ENCODE measurements at regions not wholly inside any gene's neighbourhood (a gene's known extent, or its start where the extent isn't known, plus 50 kb on each side); places are given as distances from the start of the nearest gene placed in this dataset.

GRCh38 chr1:60342569-60342968 lies 269.0 kb upstream of the C1orf87 start:
- ChIA-PET CTCF (no interaction called here), POLR2A (no interaction called here)
- Histone ChIP-seq H3K36me3 (ENCODE audit: control insufficient read depth in 2 of 2, insufficient read depth in 1 of 2, low read length in 2 of 2) (no peaks in the 10 kb centered on the region), H3K4me1 (ENCODE audit: control insufficient read depth, insufficient read depth, low read length) (no peaks in the 10 kb centered on the region), H3K27ac (ENCODE audit: extremely low read depth, low read depth, low read length) (no peak overlapping the region), H3K9me3 (ENCODE audit: control insufficient read depth, insufficient read depth, low read depth, low read length) (no peaks in the 10 kb centered on the region), H3K4me3 (ENCODE audit: low read depth, low read length) (no peak overlapping the region)
- TF ChIP-seq ZSCAN30 (tag by site-specific recombination; IDR thresholded peaks at IDR 0.05), result no peak
- no peak for TF ChIP-seq MZF1 (tag by site-specific recombination; IDR thresholded peaks at IDR 0.05; ENCODE audit: borderline replicate concordance)
- no peak for TF ChIP-seq YY2 (tag by site-specific recombination; IDR thresholded peaks at IDR 0.05)
- no peak for TF ChIP-seq ZNF529 (tag by site-specific recombination; IDR thresholded peaks at IDR 0.05; ENCODE audit: insufficient replicate concordance)
- TF ChIP-seq CTCF (tag by site-specific recombination; IDR thresholded peaks at IDR 0.05), result no peak
- TF ChIP-seq ZNF785 (tag by site-specific recombination; IDR thresholded peaks at IDR 0.05), result no peak
- no peak for TF ChIP-seq ZNF560 (tag by site-specific recombination; IDR thresholded peaks at IDR 0.05; ENCODE audit: borderline replicate concordance)
- no peak for TF ChIP-seq ZNF10 (tag by site-specific recombination; IDR thresholded peaks at IDR 0.05)
- TF ChIP-seq ZBTB7A (tag by site-specific recombination; IDR thresholded peaks at IDR 0.05; ENCODE audit: low read depth), result no peak
- TF ChIP-seq, protein P1, sequence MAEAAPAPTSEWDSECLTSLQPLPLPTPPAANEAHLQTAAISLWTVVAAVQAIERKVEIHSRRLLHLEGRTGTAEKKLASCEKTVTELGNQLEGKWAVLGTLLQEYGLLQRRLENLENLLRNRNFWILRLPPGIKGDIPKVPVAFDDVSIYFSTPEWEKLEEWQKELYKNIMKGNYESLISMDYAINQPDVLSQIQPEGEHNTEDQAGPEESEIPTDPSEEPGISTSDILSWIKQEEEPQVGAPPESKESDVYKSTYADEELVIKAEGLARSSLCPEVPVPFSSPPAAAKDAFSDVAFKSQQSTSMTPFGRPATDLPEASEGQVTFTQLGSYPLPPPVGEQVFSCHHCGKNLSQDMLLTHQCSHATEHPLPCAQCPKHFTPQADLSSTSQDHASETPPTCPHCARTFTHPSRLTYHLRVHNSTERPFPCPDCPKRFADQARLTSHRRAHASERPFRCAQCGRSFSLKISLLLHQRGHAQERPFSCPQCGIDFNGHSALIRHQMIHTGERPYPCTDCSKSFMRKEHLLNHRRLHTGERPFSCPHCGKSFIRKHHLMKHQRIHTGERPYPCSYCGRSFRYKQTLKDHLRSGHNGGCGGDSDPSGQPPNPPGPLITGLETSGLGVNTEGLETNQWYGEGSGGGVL (tag by site-specific recombination; IDR thresholded peaks at IDR 0.05), result no peak
- TF ChIP-seq ZBTB21 (tag by site-specific recombination; IDR thresholded peaks at IDR 0.05), result no peak
- TF ChIP-seq, protein P2, sequence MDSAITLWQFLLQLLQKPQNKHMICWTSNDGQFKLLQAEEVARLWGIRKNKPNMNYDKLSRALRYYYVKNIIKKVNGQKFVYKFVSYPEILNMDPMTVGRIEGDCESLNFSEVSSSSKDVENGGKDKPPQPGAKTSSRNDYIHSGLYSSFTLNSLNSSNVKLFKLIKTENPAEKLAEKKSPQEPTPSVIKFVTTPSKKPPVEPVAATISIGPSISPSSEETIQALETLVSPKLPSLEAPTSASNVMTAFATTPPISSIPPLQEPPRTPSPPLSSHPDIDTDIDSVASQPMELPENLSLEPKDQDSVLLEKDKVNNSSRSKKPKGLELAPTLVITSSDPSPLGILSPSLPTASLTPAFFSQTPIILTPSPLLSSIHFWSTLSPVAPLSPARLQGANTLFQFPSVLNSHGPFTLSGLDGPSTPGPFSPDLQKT (IDR thresholded peaks at IDR 0.05; ENCODE audit: borderline replicate concordance, low read depth, low read length), result no peak
- TF ChIP-seq ZNF621 (tag by site-specific recombination; IDR thresholded peaks at IDR 0.05), result no peak

DNA sequence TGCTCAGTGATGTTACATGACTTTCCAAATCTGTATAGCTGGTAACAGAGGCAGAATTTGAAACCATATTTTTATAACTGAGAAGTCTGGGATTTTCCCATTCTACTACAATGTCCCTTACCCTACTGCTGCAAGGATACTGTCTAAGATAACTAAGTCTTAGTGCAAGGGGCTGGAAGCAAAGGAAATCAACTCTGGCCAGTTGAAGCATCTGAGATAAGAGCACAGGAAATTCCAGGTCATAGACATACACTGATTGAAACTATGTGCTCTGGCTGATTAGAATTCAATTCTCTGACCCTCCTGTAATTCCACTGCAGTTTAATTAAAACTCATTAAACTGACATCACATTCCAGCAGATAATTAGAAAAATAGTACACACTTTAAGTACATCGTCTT lies 267.7 kb upstream of the C1orf87 start:
- CTCF ChIA-PET, result no interaction called here
- Histone ChIP-seq H3K36me3 (ENCODE audit: control insufficient read depth in 2 of 2, insufficient read depth in 1 of 2, low read length in 2 of 2) (no peaks in the 10 kb centered on the region), H3K9me3 (ENCODE audit: control insufficient read depth, insufficient read depth, low read depth, low read length) (no peaks in the 10 kb centered on the region), H3K4me3 (ENCODE audit: low read depth, low read length) (no peak overlapping the region), H3K4me1 (ENCODE audit: control insufficient read depth, insufficient read depth, low read length) (no peaks in the 10 kb centered on the region), H3K27ac (ENCODE audit: extremely low read depth, low read depth, low read length) (no peak overlapping the region)
- POLR2A ChIA-PET, result no interaction called here
- no peak for TF ChIP-seq ZNF830 (tag by site-specific recombination; IDR thresholded peaks at IDR 0.05; ENCODE audit: low read depth)
- no peak for TF ChIP-seq ZNF24 (tag by site-specific recombination; IDR thresholded peaks at IDR 0.05)
- TF ChIP-seq ZNF426 (tag by site-specific recombination; IDR thresholded peaks at IDR 0.05), result no peak
- TF ChIP-seq ZNF529 (tag by site-specific recombination; IDR thresholded peaks at IDR 0.05; ENCODE audit: insufficient replicate concordance), result no peak

- no peak overlapping the region for H3K27ac ChIP-seq (ENCODE audit: extremely low read depth, low read depth, low read length)
- ChIA-PET CTCF (no interaction called here), POLR2A (no interaction called here)
- no peak overlapping the region for H3K4me3 ChIP-seq (ENCODE audit: low read depth, low read length)
- no peaks in the 10 kb centered on the region for H3K36me3 ChIP-seq (ENCODE audit: control insufficient read depth in 2 of 2, insufficient read depth in 1 of 2, low read length in 2 of 2)
- no peaks in the 10 kb centered on the region for H3K9me3 ChIP-seq (ENCODE audit: control insufficient read depth, insufficient read depth, low read depth, low read length)
- no peaks in the 10 kb centered on the region for H3K4me1 ChIP-seq (ENCODE audit: control insufficient read depth, insufficient read depth, low read length)
- TF ChIP-seq ZNF114 (tag by site-specific recombination; IDR thresholded peaks at IDR 0.05) (no peak), GLIS1 (tag by site-specific recombination; IDR thresholded peaks at IDR 0.05) (no peak), YY2 (tag by site-specific recombination; IDR thresholded peaks at IDR 0.05) (no peak), PRDM1 (tag by site-specific recombination; IDR thresholded peaks at IDR 0.05) (no peak), ZNF19 (tag by site-specific recombination; IDR thresholded peaks at IDR 0.05; ENCODE audit: low read depth) (no peak), ZNF658 (tag by site-specific recombination; IDR thresholded peaks at IDR 0.05) (no peak), ZNF560 (tag by site-specific recombination; IDR thresholded peaks at IDR 0.05; ENCODE audit: borderline replicate concordance) (no peak), ZFP37 (tag by site-specific recombination; IDR thresholded peaks at IDR 0.05) (no peak), ZBTB20 (tag by site-specific recombination; IDR thresholded peaks at IDR 0.05) (no peak), ZNF701 (tag by site-specific recombination; IDR thresholded peaks at IDR 0.05) (no peak), ZBTB48 (tag by site-specific recombination; IDR thresholded peaks at IDR 0.05) (no peak)
- TF ChIP-seq, protein P3, sequence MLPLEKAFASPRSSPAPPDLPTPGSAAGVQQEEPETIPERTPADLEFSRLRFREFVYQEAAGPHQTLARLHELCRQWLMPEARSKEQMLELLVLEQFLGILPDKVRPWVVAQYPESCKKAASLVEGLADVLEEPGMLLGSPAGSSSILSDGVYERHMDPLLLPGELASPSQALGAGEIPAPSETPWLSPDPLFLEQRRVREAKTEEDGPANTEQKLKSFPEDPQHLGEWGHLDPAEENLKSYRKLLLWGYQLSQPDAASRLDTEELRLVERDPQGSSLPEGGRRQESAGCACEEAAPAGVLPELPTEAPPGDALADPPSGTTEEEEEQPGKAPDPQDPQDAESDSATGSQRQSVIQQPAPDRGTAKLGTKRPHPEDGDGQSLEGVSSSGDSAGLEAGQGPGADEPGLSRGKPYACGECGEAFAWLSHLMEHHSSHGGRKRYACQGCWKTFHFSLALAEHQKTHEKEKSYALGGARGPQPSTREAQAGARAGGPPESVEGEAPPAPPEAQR (tag by site-specific recombination; IDR thresholded peaks at IDR 0.05), result no peak
- TF ChIP-seq, protein P4, sequence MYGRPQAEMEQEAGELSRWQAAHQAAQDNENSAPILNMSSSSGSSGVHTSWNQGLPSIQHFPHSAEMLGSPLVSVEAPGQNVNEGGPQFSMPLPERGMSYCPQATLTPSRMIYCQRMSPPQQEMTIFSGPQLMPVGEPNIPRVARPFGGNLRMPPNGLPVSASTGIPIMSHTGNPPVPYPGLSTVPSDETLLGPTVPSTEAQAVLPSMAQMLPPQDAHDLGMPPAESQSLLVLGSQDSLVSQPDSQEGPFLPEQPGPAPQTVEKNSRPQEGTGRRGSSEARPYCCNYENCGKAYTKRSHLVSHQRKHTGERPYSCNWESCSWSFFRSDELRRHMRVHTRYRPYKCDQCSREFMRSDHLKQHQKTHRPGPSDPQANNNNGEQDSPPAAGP (tag by site-specific recombination; IDR thresholded peaks at IDR 0.05), result no peak
Observed at GRCh38 chr1:60331647-60332046, 258.1 kb upstream of the C1orf87 start.

Data from HEK293 (cell line).